Fibroblast of the aortic adventitia (primary cell): ENCODE measurements at regions not wholly inside any gene's neighbourhood (a gene's known extent, or its start where the extent isn't known, plus 50 kb on each side); places are given as distances from the start of the nearest gene placed in this dataset.

Experiments used
- DNase-seq: peaks from one replicate; pipeline ENCODE4 v3.0.0-alpha.2; 2010; ENCODE audit warnings: low read depth
- H3K4me3 ChIP-seq: 2 replicates; pipeline ENCODE4 v1.5.1; 2011; ENCODE audit warnings: low read depth, mild to moderate bottlenecking, control low read depth, low read length, moderate library complexity
- CTCF ChIP-seq: IDR thresholded peaks from 2 replicates; pipeline ENCODE4 v1.5.1; 2011; ENCODE audit warnings: mild to moderate bottlenecking, low read length, control low read depth, inconsistent platforms; ENCODE audit not compliant: insufficient read depth

- no peak for TF ChIP-seq CTCF
- no peak overlapping the region for H3K4me3 ChIP-seq
- no peak for DNase-seq
Measured at GRCh38 chr18:70457788-70458187, 168.9 kb downstream of the SOCS6 start.

- DNase-seq = no peak
Measured at GRCh38 chr18:70457223-70457622, 168.4 kb downstream of the SOCS6 start.

GRCh38 chr18:70456376-70456775 is 167.5 kb downstream of the SOCS6 start:
- H3K4me3 ChIP-seq = no peak overlapping the region
- no peak for DNase-seq
- no peak for TF ChIP-seq CTCF

More at GRCh38 chr18:70457223-70457622, 168.4 kb downstream of the SOCS6 start:
- H3K4me3 ChIP-seq = no peak overlapping the region
- TF ChIP-seq CTCF = no peak

- DNase-seq = no peak
- no peak overlapping the region for H3K4me3 ChIP-seq
- no peak for TF ChIP-seq CTCF
Measured at GRCh38 chr18:70455731-70456130, 166.9 kb downstream of the SOCS6 start.

GRCh38 chr18:70454704-70455322 is 166.0 kb downstream of the SOCS6 start:
- peak; percentile 85 for DNase-seq

GRCh38 chr18:70453058-70453775 is 164.4 kb downstream of the SOCS6 start:
- H3K4me3 ChIP-seq = no peak overlapping the region
- no peak for DNase-seq

More at GRCh38 chr18:70454704-70455322, 166.0 kb downstream of the SOCS6 start:
- peak; percentile 78 for TF ChIP-seq CTCF
- H3K4me3 ChIP-seq = no peak overlapping the region

More at GRCh38 chr18:70453058-70453775, 164.4 kb downstream of the SOCS6 start:
- TF ChIP-seq CTCF = no peak
